ENCODE measurements at regions not wholly inside any gene's neighbourhood (a gene's known extent, or its start where the extent isn't known, plus 50 kb on each side); places are given as distances from the start of the nearest gene placed in this dataset.
A peak's percentile ranks its signal among the peaks of the same experiment; 100 is the strongest.

- TF ChIP-seq CHD1 (IDR thresholded peaks at IDR 0.05; ENCODE audit: low read depth, low read length): no peak
- TF ChIP-seq CEBPB (IDR thresholded peaks at IDR 0.05; ENCODE audit: low read depth, low read length): peak; percentile 1; the same call in 1 of the 2 replicates
- Histone ChIP-seq H3K14ac (replicated peaks; ENCODE audit: low read depth, low read length) (no peak overlapping the region), H4K8ac (ENCODE audit: low read depth in 2 of 2, low read length in 2 of 2) (no peak overlapping the region), H3K18ac (ENCODE audit: low read depth, low read length) (no peak overlapping the region), H3K4me3 (ENCODE audit: insufficient read depth, low read depth, low read length) (no peak overlapping the region), H3K9ac (ENCODE audit: low read depth, low read length) (no peak overlapping the region), H2AFZ (replicated peaks; ENCODE audit: low read length, poor library complexity) (no peak overlapping the region), H2BK20ac (ENCODE audit: low read depth, low read length) (no peak overlapping the region), H2BK15ac (ENCODE audit: low read depth, low read length) (no peak overlapping the region), H4K91ac (ENCODE audit: insufficient read depth, low read depth, low read length) (no peak overlapping the region), H2BK120ac (ENCODE audit: low read depth, low read length) (no peak overlapping the region), H3K79me1 (ENCODE audit: low read depth in 1 of 2, low read length in 2 of 2) (no peaks in the 10 kb centered on the region), H3K36me3 (ENCODE audit: control insufficient read depth, insufficient read depth, low read length) (no peaks in the 10 kb centered on the region), H3K23ac (ENCODE audit: low read depth, low read length) (no peak overlapping the region), H3K56ac (ENCODE audit: extremely low read depth, insufficient read depth, low read length) (no peak overlapping the region), H3K27me3 (ENCODE audit: control insufficient read depth, insufficient read depth, low read length) (no peaks in the 10 kb centered on the region), H3K27ac (ENCODE audit: insufficient read depth, low read length) (no peak overlapping the region), H3K4me1 (ENCODE audit: control insufficient read depth, insufficient read depth, low read length) (no peaks in the 10 kb centered on the region), H3K9me1 (ENCODE audit: insufficient read depth, low read length) (no peaks in the 10 kb centered on the region), H2AK5ac (ENCODE audit: low read depth, low read length) (no peak overlapping the region), H3K4ac (ENCODE audit: low read depth, low read length) (no peak overlapping the region), H2AK9ac (replicated peaks; ENCODE audit: low read depth, low read length, poor library complexity) (no peak overlapping the region), H3K9me3 (ENCODE audit: control insufficient read depth, insufficient read depth, low read length) (no peaks in the 10 kb centered on the region), H4K20me1 (ENCODE audit: insufficient read depth, low read length) (no peaks in the 10 kb centered on the region), H2BK5ac (ENCODE audit: low read depth, low read length, poor library complexity, severe bottlenecking) (no peak overlapping the region), H4K5ac (ENCODE audit: low read depth, low read length) (no peak overlapping the region), H3K4me2 (ENCODE audit: low read depth, low read length) (peak overlapping the region; percentile 20; the same call in 1 of the 2 replicates)
- intact Hi-C loops (cut with micrococcal nuclease): no loop called here
- dilution Hi-C loops (cut with HindIII; ENCODE audit: low sequenced_read_pairs, unreplicated experiment): no loop called here
- DNase-seq (peak; percentile 61), ATAC-seq (ENCODE audit: low read depth) (no peak; the same call in 1 of the 2 replicates)
- ChIA-PET POLR2A (ENCODE audit: unreplicated experiment) (no interaction called here), CTCF (no interaction called here)
- in situ Hi-C loops (cut with MboI; ENCODE audit: low sequenced_read_pairs): no loop called here
- no CpG with 5 or more reads among the region's 2 CpGs for WGBS, 2 experiments (ENCODE audit: extremely low coverage in 2 of 2, insufficient read length in 1 of 2)
- no TSS peak for BruUV-seq (replicated peaks)
Observed at GRCh38 chr6:128710315-128710714, 172.6 kb upstream of the LAMA2 start.
